Esophagus muscularis mucosa (tissue), 3 donors: ENCODE measurements at regions not wholly inside any gene's neighbourhood (a gene's known extent, or its start where the extent isn't known, plus 50 kb on each side); places are given as distances from the start of the nearest gene placed in this dataset.

ENCODE experiments used
- POLR2AphosphoS5 ChIP-seq, 2 donors: sonication (generic); formaldehyde crosslinking; IDR thresholded peaks; one replicate each; pipeline ENCODE4 v1.6.1; 2017; ENCODE audit warnings: antibody characterized with exemption in 2 of 2
- TF ChIP-seq, protein P1 (sequence below), 3 experiments: fragments of 200-600 bp in 2 of 3; fragments of 450-650 bp in 1 of 3; sonication (generic) in 2 of 3; IDR thresholded peaks; one replicate each; pipeline ENCODE4 v1.5.1; 2017 to 2019; ENCODE audit warnings: antibody characterized with exemption in 3 of 3, mild to moderate bottlenecking in 2 of 3, moderate library complexity in 1 of 3

DNA sequence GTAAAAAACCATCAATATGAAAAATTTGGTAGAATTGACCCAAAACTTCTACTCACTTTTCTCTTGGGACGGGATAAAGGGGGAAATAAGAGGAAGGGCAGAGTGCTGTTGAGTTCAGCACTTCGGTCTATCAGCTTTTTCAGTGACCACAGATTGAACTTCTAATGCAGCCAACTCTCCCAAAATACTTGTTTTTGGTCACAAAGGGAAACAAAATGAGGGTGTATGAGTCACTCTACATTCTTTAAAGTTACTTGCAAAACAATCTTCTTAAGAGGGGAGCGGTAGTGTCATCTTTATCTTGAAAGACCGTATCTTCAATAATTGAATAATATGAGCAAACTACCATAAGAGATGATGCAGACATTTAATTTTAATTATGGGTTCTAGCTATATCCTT, 661.3 kb downstream of the CD109 start:
- TF ChIP-seq, protein P1, sequence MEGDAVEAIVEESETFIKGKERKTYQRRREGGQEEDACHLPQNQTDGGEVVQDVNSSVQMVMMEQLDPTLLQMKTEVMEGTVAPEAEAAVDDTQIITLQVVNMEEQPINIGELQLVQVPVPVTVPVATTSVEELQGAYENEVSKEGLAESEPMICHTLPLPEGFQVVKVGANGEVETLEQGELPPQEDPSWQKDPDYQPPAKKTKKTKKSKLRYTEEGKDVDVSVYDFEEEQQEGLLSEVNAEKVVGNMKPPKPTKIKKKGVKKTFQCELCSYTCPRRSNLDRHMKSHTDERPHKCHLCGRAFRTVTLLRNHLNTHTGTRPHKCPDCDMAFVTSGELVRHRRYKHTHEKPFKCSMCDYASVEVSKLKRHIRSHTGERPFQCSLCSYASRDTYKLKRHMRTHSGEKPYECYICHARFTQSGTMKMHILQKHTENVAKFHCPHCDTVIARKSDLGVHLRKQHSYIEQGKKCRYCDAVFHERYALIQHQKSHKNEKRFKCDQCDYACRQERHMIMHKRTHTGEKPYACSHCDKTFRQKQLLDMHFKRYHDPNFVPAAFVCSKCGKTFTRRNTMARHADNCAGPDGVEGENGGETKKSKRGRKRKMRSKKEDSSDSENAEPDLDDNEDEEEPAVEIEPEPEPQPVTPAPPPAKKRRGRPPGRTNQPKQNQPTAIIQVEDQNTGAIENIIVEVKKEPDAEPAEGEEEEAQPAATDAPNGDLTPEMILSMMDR (IDR thresholded peaks at IDR 0.05), result no peak
- no peak for TF ChIP-seq POLR2AphosphoS5 (IDR thresholded peaks at IDR 0.05)
